IgD-negative memory B cell (primary cell): ENCODE measurements at regions not wholly inside any gene's neighbourhood (a gene's known extent, or its start where the extent isn't known, plus 50 kb on each side); places are given as distances from the start of the nearest gene placed in this dataset.

Source experiments
- H3K27ac Mint-ChIP-seq, 3 donors: one replicate each; pipeline ENCODE4 v1.8.0; 2020 to 2022; ENCODE audit warnings: mild to moderate bottlenecking in 3 of 3, mixed read lengths in 3 of 3, moderate library complexity in 1 of 3
- H3K27me3 Mint-ChIP-seq: one replicate; pipeline ENCODE4 v1.8.0; 2021; ENCODE audit warnings: mixed read lengths
- H3K36me3 Mint-ChIP-seq: one replicate; pipeline ENCODE4 v1.8.0; 2020; ENCODE audit warnings: mild to moderate bottlenecking, mixed read lengths
- H3K4me1 Mint-ChIP-seq, 3 donors: one replicate each; pipeline ENCODE4 v1.8.0; 2020 to 2022; ENCODE audit warnings: mixed read lengths in 3 of 3, mild to moderate bottlenecking in 1 of 3
- H3K4me3 Mint-ChIP-seq, 4 donors: one replicate each; pipeline ENCODE4 v1.8.0; 2020 to 2022; ENCODE audit warnings: mild to moderate bottlenecking in 4 of 4, mixed read lengths in 4 of 4, moderate library complexity in 3 of 4
- H3K9me3 Mint-ChIP-seq, 3 donors: one replicate each; pipeline ENCODE4 v1.8.0; 2020 to 2021; ENCODE audit warnings: mixed read lengths in 3 of 3, mild to moderate bottlenecking in 1 of 3

GRCh38 chr7:91323626-91324158, 59.5 kb downstream of the FZD1 start:
- no peaks in the 10 kb centered on the region for H3K9me3 Mint-ChIP-seq
- H3K27ac Mint-ChIP-seq, result no peak overlapping the region
- no peaks in the 10 kb centered on the region for H3K27me3 Mint-ChIP-seq
- no peak overlapping the region for H3K4me3 Mint-ChIP-seq
- peaks cover 14 to 29% (median 26%) of the 10 kb centered on the region in 3 donors for H3K4me1 Mint-ChIP-seq
- no peaks in the 10 kb centered on the region for H3K36me3 Mint-ChIP-seq

- Mint-ChIP-seq H3K27ac (no peak overlapping the region), H3K27me3 (no peaks in the 10 kb centered on the region), H3K9me3 (no peaks in the 10 kb centered on the region), H3K36me3 (no peaks in the 10 kb centered on the region), H3K4me1 (peaks cover 14 to 29% (median 26%) of the 10 kb centered on the region in 3 donors), H3K4me3 (no peak overlapping the region)
Measured at GRCh38 chr7:91324663-91325062, 60.4 kb downstream of the FZD1 start.

DNA sequence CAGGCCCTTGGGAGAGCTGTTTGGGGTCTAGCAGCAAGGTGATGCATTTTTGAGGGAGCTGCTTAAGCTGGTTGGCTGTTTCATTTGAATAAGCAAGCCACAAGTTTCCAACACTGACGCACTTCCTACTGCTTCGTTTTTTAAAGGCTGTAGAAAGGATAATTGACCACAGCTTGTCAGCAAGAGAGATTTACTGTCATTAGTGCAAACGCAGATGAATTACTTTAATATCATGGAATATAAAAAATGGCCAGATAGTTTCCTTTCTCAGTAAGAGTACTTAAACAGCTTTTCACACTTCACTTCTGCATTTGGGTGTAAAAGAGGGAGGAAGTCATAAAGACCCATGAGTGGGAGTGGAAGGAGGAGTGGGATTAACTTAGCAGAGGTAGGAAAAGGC, 61.5 kb downstream of the FZD1 start:
- Mint-ChIP-seq H3K4me3 (peak overlapping the region in 1 of 4 donors; percentile 53), H3K27ac (peak overlapping the region in 1 of 3 donors; percentile 83), H3K4me1 (peaks cover 14 to 29% (median 26%) of the 10 kb centered on the region in 3 donors), H3K27me3 (no peaks in the 10 kb centered on the region), H3K9me3 (no peaks in the 10 kb centered on the region), H3K36me3 (no peaks in the 10 kb centered on the region)

DNA sequence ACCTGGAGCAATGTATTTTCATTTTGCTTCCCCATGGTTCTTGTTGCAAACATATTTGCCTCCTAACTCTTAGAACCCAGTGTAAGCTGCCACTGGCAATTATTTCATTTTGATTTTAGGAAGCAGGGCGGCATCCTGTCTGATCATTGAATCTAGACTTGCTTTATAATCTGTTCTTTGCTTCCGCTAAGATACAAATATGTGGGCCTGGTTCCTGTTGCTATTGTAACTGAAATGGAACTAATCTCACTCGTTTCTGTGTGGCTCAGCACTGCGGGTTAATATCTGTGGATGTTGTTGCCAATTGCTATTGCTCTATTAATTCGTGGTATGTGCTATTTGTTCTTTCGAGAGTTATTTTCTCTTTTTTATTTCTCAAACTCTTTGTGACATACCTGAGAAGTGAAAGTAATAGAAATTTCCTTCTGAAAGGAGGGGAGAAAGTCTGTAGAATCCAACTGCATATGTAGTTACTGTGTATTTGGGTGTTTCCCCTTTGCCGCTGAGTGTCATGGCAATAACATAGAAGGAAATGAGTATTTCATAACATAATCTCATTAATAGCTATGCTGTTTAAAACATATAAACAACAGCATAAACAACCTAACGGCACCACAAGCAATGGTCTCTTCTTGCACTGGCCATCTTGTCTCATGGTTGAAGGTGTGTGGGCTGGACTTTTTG, 62.4 kb downstream of the FZD1 start:
- no peaks in the 10 kb centered on the region for H3K9me3 Mint-ChIP-seq
- H3K27ac Mint-ChIP-seq, result no peak overlapping the region
- peak overlapping the region in 1 of 4 donors; percentile 53 for H3K4me3 Mint-ChIP-seq
- H3K4me1 Mint-ChIP-seq, result peaks cover 14 to 29% (median 26%) of the 10 kb centered on the region in 3 donors
- no peaks in the 10 kb centered on the region for H3K36me3 Mint-ChIP-seq
- no peaks in the 10 kb centered on the region for H3K27me3 Mint-ChIP-seq

DNA sequence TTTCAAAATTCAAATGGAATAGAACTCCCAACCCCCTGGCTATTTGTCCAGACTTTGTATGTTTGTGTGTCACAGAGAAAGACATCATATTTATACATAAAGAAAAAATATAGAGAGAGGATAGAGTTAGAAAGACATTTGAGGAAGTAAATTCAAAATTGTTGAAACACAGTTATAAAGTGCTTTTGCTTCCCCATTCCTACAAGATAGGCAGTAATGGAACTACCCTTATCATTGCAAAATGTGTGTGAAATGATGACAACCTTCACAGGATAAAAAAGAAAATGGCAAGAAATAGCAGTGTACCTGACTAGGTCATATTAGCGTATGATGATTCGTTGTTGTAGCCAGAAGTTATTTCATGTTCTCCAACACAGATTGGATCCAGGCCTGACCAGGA, 63.1 kb downstream of the FZD1 start:
- H3K4me3 Mint-ChIP-seq, result peak overlapping the region in 1 of 4 donors; percentile 46
- no peak overlapping the region for H3K27ac Mint-ChIP-seq
- no peaks in the 10 kb centered on the region for H3K36me3 Mint-ChIP-seq
- H3K27me3 Mint-ChIP-seq, result no peaks in the 10 kb centered on the region
- H3K9me3 Mint-ChIP-seq, result no peaks in the 10 kb centered on the region
- H3K4me1 Mint-ChIP-seq, result peaks cover 14 to 29% (median 26%) of the 10 kb centered on the region in 3 donors

GRCh38 chr7:91329571-91329970, 65.3 kb downstream of the FZD1 start:
- H3K4me1 Mint-ChIP-seq, result peaks cover 14 to 29% (median 24%) of the 10 kb centered on the region in 3 donors
- no peak overlapping the region for H3K27ac Mint-ChIP-seq
- no peaks in the 10 kb centered on the region for H3K27me3 Mint-ChIP-seq
- H3K36me3 Mint-ChIP-seq, result peaks cover 1% of the 10 kb centered on the region
- peaks cover 0 to 1% (median 0%) of the 10 kb centered on the region in 3 donors for H3K9me3 Mint-ChIP-seq
- no peak overlapping the region for H3K4me3 Mint-ChIP-seq

DNA sequence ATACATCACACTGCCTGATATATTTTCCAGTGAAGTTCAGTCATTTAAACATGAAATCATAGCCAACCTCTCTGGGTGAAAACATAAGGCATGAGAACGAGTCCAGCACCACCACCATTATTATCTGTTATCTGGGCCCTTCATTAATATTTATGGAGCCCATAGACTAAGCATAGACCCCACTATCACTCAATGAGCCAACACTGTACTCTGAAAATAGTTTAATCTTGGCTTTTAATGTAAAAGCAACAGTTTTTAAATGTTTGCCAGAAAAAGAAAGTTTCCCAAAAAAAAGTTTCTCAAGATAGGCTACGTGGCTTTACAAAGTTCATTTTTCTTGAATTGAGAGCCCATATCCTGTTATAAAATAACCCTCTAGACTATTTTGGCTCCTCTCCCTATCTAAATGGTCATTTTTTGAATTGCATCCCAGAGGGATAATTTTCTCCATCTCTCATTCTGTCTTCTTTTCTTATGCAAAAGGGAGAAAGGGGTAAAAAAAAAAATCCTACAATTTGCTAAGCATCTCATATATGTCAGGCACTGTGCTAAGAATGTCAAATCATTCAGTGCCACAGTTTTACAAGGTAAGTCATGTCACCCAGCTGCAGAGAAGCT, 66.1 kb downstream of the FZD1 start:
- Mint-ChIP-seq H3K4me1 (peaks cover 14 to 21% (median 21%) of the 10 kb centered on the region in 3 donors), H3K36me3 (peaks cover 1% of the 10 kb centered on the region), H3K27me3 (no peaks in the 10 kb centered on the region), H3K9me3 (peaks cover 0 to 1% (median under 1%) of the 10 kb centered on the region in 3 donors), H3K4me3 (peak overlapping the region in 1 of 4 donors; percentile 3), H3K27ac (no peak overlapping the region)

DNA sequence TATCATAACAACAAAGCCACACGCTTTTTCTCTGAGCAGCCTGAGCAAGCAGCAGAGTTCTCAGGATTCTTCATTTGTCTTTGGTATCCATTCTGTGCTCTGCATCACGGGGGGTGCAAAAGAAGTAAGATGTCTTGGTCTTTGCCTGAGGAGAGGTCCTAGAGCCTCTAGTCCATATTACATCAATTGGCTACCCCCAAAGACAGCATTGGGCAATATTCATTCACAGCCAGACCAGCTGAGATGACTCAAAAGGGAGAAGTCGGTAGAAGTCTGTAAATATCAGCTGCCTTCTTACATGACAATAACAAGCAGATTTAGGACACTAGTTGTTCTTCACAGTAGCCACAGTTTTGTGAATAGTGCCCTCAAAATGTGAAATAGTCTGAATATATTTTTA, 66.6 kb downstream of the FZD1 start:
- peaks cover 0 to 2% (median 1%) of the 10 kb centered on the region in 3 donors for H3K9me3 Mint-ChIP-seq
- H3K4me3 Mint-ChIP-seq, result no peak overlapping the region
- H3K4me1 Mint-ChIP-seq, result peaks cover 12 to 16% (median 16%) of the 10 kb centered on the region in 3 donors
- peaks cover 1% of the 10 kb centered on the region for H3K36me3 Mint-ChIP-seq
- no peak overlapping the region for H3K27ac Mint-ChIP-seq
- H3K27me3 Mint-ChIP-seq, result peaks cover 1% of the 10 kb centered on the region

DNA sequence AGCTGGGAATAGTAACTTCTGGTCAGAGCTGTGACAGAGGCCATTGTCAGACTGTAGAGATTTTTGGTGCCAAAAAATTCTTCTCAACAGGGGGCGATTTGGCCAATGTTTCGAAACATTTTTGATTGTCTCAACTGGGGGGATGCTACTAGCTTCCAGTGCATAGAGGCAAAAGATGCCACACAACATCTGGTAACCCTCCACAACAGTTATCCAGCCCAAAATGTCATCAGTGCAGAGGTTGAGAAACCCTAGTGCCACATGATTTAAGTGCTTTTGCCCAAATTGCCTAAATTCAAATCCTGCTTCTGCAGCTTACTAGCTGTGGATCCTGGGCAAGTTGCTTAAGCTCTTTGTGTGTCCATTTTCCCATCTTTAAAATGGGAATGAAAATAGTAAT, 71.9 kb downstream of the FZD1 start:
- no peaks in the 10 kb centered on the region for H3K4me1 Mint-ChIP-seq
- H3K4me3 Mint-ChIP-seq, result no peak overlapping the region
- H3K9me3 Mint-ChIP-seq, result peaks cover 1 to 3% (median 2%) of the 10 kb centered on the region in 3 donors
- H3K36me3 Mint-ChIP-seq, result peaks cover 1% of the 10 kb centered on the region
- H3K27ac Mint-ChIP-seq, result no peak overlapping the region
- H3K27me3 Mint-ChIP-seq, result peaks cover 1% of the 10 kb centered on the region

GRCh38 chr7:91338226-91339020, 74.2 kb downstream of the FZD1 start:
- H3K36me3 Mint-ChIP-seq, result no peaks in the 10 kb centered on the region
- H3K27ac Mint-ChIP-seq, result peak overlapping the region in 1 of 3 donors; percentile 4

DNA sequence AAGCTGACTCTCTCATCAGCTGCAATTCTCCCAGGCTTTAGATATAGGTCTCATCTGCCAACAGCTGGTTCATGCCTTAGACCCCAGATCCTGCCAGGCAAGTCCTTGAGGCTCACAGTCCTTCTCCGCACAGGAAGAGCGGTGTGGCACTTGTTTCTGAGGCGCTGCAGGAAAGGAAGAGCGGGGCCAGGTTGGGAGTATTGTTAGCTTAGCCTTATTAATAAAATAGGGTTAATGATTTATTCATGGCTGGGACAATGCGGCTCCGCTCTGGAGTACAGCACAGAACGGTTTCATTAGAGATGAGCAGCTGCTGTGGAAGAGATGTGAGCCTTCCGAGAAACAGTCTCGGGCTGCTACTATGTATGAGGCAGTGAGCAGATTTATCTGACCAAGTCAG, 78.1 kb downstream of the FZD1 start:
- H3K27ac Mint-ChIP-seq, result no peak overlapping the region
- no peak overlapping the region for H3K4me3 Mint-ChIP-seq
- peaks cover 30 to 40% (median 36%) of the 10 kb centered on the region in 3 donors for H3K4me1 Mint-ChIP-seq
- no peaks in the 10 kb centered on the region for H3K36me3 Mint-ChIP-seq
- H3K9me3 Mint-ChIP-seq, result peaks cover 0 to 3% (median 0%) of the 10 kb centered on the region in 3 donors
- no peaks in the 10 kb centered on the region for H3K27me3 Mint-ChIP-seq

More at GRCh38 chr7:91338226-91339020, 74.2 kb downstream of the FZD1 start:
- Mint-ChIP-seq H3K4me3 (no peak overlapping the region), H3K9me3 (peaks cover under 1 to 3% (median 2%) of the 10 kb centered on the region in 3 donors), H3K27me3 (peaks cover 1% of the 10 kb centered on the region), H3K4me1 (peaks cover 4 to 7% (median 4%) of the 10 kb centered on the region in 3 donors)

GRCh38 chr7:91343420-91343960, 79.3 kb downstream of the FZD1 start:
- Mint-ChIP-seq H3K4me1 (peaks cover 35 to 41% (median 40%) of the 10 kb centered on the region in 3 donors), H3K36me3 (no peaks in the 10 kb centered on the region), H3K4me3 (peak overlapping the region in 2 of 4 donors; percentile 44 to 65), H3K27ac (no peak overlapping the region), H3K27me3 (no peaks in the 10 kb centered on the region), H3K9me3 (peaks cover 0 to 5% (median 1%) of the 10 kb centered on the region in 3 donors)

DNA sequence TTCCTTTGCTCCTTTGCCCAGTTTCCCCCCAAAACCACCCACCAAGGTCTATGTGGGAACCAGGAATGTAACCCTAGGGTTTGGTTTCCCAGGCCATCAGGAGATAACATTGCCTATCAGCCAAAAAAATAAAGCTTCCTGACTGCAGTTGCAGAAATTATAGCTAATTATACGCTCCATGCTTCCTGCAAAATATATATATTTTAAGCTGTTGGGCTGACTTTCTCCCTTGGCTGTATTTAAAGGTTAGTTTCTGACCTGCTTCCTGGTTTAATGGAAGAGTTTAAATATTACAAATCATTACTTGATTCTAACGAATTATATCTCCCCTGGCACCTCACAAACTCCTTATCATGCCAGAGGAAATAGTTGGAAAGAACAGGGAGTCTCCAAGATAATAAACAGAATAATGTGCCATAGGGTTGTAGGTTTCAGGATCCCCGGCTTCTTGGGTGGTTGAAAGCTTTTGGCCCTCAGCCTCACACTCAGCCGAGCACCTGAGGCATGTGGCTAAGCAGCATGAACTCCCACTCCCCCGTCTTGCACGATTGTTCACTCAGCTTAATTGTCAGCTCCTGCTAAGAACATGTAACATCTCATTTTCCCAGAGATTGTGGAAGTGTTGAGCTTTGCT, 79.9 kb downstream of the FZD1 start:
- Mint-ChIP-seq H3K9me3 (peaks cover 0 to 5% (median 0%) of the 10 kb centered on the region in 3 donors), H3K4me3 (peak overlapping the region in 2 of 4 donors; percentile 44 to 65), H3K27ac (peak overlapping the region in 2 of 3 donors; percentile 59 to 62)

GRCh38 chr7:91344911-91345310, 80.7 kb downstream of the FZD1 start:
- Mint-ChIP-seq H3K4me1 (peaks cover 38 to 46% (median 43%) of the 10 kb centered on the region in 3 donors), H3K36me3 (no peaks in the 10 kb centered on the region), H3K9me3 (peaks cover 0 to 5% (median 0%) of the 10 kb centered on the region in 3 donors), H3K27me3 (no peaks in the 10 kb centered on the region), H3K27ac (peak overlapping the region in 2 of 3 donors; percentile 59 to 62), H3K4me3 (peak overlapping the region in 3 of 4 donors; percentile 35 to 88 (median 69))

More for the DNA sequence above, 79.9 kb downstream of the FZD1 start:
- Mint-ChIP-seq H3K27me3 (no peaks in the 10 kb centered on the region), H3K4me1 (peaks cover 38 to 43% (median 41%) of the 10 kb centered on the region in 3 donors), H3K36me3 (no peaks in the 10 kb centered on the region)
